ENCODE measurements at regions not wholly inside any gene's neighbourhood (a gene's known extent, or its start where the extent isn't known, plus 50 kb on each side); places are given as distances from the start of the nearest gene placed in this dataset.

- no peak for TF ChIP-seq CTCF (conservative IDR thresholded peaks at IDR 0.05; ENCODE audit: low read length)
- no peak for DNase-seq (ENCODE audit: low read depth)
- H3K4me3 ChIP-seq (ENCODE audit: low read length) = no peak overlapping the region
Measured at GRCh38 chr4:165767671-165768070, 105.4 kb upstream of the TLL1 start.

GRCh38 chr4:165768281-165768680, 104.8 kb upstream of the TLL1 start:
- no peak for DNase-seq (ENCODE audit: low read depth)
- H3K4me3 ChIP-seq (ENCODE audit: low read length) = no peak overlapping the region
- no peak for TF ChIP-seq CTCF (conservative IDR thresholded peaks at IDR 0.05; ENCODE audit: low read length)

GRCh38 chr4:165774326-165774725, 98.7 kb upstream of the TLL1 start:
- no peak for DNase-seq (ENCODE audit: low read depth)
- no peak for TF ChIP-seq CTCF (conservative IDR thresholded peaks at IDR 0.05; ENCODE audit: low read length)
- H3K4me3 ChIP-seq (ENCODE audit: low read length) = no peak overlapping the region

- H3K4me3 ChIP-seq (ENCODE audit: low read length) = no peak overlapping the region
- TF ChIP-seq CTCF (conservative IDR thresholded peaks at IDR 0.05; ENCODE audit: low read length) = no peak
- DNase-seq (ENCODE audit: low read depth) = no peak
Measured at GRCh38 chr4:165779950-165780670, 92.9 kb upstream of the TLL1 start.

GRCh38 chr4:165780735-165781134, 92.3 kb upstream of the TLL1 start:
- TF ChIP-seq CTCF (conservative IDR thresholded peaks at IDR 0.05; ENCODE audit: low read length) = no peak
- H3K4me3 ChIP-seq (ENCODE audit: low read length) = no peak overlapping the region
- DNase-seq (ENCODE audit: low read depth) = no peak

- TF ChIP-seq CTCF (conservative IDR thresholded peaks at IDR 0.05; ENCODE audit: low read length) = no peak
- H3K4me3 ChIP-seq (ENCODE audit: low read length) = no peak overlapping the region
- no peak for DNase-seq (ENCODE audit: low read depth)
Measured at GRCh38 chr4:165782623-165783022, 90.4 kb upstream of the TLL1 start.

- no peak overlapping the region for H3K4me3 ChIP-seq (ENCODE audit: low read length)
- TF ChIP-seq CTCF (conservative IDR thresholded peaks at IDR 0.05; ENCODE audit: low read length) = no peak
- no peak for DNase-seq (ENCODE audit: low read depth)
Measured at GRCh38 chr4:165783626-165784025, 89.4 kb upstream of the TLL1 start.
